ENCODE measurements at regions not wholly inside any gene's neighbourhood (a gene's known extent, or its start where the extent isn't known, plus 50 kb on each side); places are given as distances from the start of the nearest gene placed in this dataset.

GRCh38 chr14:62027958-62028357 lies 265.7 kb downstream of the SNAPC1 start:
- Histone ChIP-seq H3K27ac (no peak overlapping the region), H3K27me3 (no peaks in the 10 kb centered on the region), H3K36me3 (no peaks in the 10 kb centered on the region), H4K20me1 (no peaks in the 10 kb centered on the region), H3K9ac (no peak overlapping the region), H3K9me3 (no peaks in the 10 kb centered on the region), H3K4me1 (peaks cover 7% of the 10 kb centered on the region), H3K4me2 (no peak overlapping the region), H3K4me3 (no peak overlapping the region)
- no peak for TF ChIP-seq Cebpa-rat (IDR thresholded peaks at IDR 0.05)

GRCh38 chr14:62029569-62029924 lies 267.3 kb downstream of the SNAPC1 start:
- H3K9me3 ChIP-seq: no peaks in the 10 kb centered on the region
- H4K20me1 ChIP-seq: no peaks in the 10 kb centered on the region
- TF ChIP-seq Cebpa-rat (IDR thresholded peaks at IDR 0.05): no peak
- H3K27ac ChIP-seq: no peak overlapping the region
- H3K4me2 ChIP-seq: no peak overlapping the region
- no peak overlapping the region for H3K4me3 ChIP-seq
- peaks cover 7% of the 10 kb centered on the region for H3K4me1 ChIP-seq
- H3K27me3 ChIP-seq: no peaks in the 10 kb centered on the region
- no peaks in the 10 kb centered on the region for H3K36me3 ChIP-seq
- no peak overlapping the region for H3K9ac ChIP-seq

GRCh38 chr14:62030387-62030786 lies 268.2 kb downstream of the SNAPC1 start:
- peaks cover 7% of the 10 kb centered on the region for H3K4me1 ChIP-seq
- no peaks in the 10 kb centered on the region for H3K9me3 ChIP-seq
- H3K27ac ChIP-seq: no peak overlapping the region
- TF ChIP-seq Cebpa-rat (IDR thresholded peaks at IDR 0.05): no peak
- H3K27me3 ChIP-seq: no peaks in the 10 kb centered on the region
- H4K20me1 ChIP-seq: no peaks in the 10 kb centered on the region
- H3K4me2 ChIP-seq: no peak overlapping the region
- H3K36me3 ChIP-seq: no peaks in the 10 kb centered on the region
- no peak overlapping the region for H3K9ac ChIP-seq
- no peak overlapping the region for H3K4me3 ChIP-seq

GRCh38 chr14:62031504-62031903 lies 269.3 kb downstream of the SNAPC1 start:
- no peak overlapping the region for H3K9ac ChIP-seq
- no peaks in the 10 kb centered on the region for H3K36me3 ChIP-seq
- no peak overlapping the region for H3K27ac ChIP-seq
- H3K4me3 ChIP-seq: no peak overlapping the region
- H4K20me1 ChIP-seq: no peaks in the 10 kb centered on the region
- no peaks in the 10 kb centered on the region for H3K9me3 ChIP-seq
- no peak for TF ChIP-seq Cebpa-rat (IDR thresholded peaks at IDR 0.05)
- H3K4me2 ChIP-seq: no peak overlapping the region
- no peaks in the 10 kb centered on the region for H3K27me3 ChIP-seq
- H3K4me1 ChIP-seq: peaks cover 7% of the 10 kb centered on the region

- no peaks in the 10 kb centered on the region for H3K36me3 ChIP-seq
- H3K4me1 ChIP-seq: no peaks in the 10 kb centered on the region
- no peak overlapping the region for H3K4me2 ChIP-seq
- no peak overlapping the region for H3K27ac ChIP-seq
- H3K9ac ChIP-seq: no peak overlapping the region
- H4K20me1 ChIP-seq: no peaks in the 10 kb centered on the region
- TF ChIP-seq Cebpa-rat (IDR thresholded peaks at IDR 0.05): no peak
- H3K27me3 ChIP-seq: no peaks in the 10 kb centered on the region
- no peak overlapping the region for H3K4me3 ChIP-seq
- peaks cover 23% of the 10 kb centered on the region for H3K9me3 ChIP-seq
Measured at GRCh38 chr14:62053188-62053587, 291.0 kb downstream of the SNAPC1 start.

GRCh38 chr14:62056789-62057188 lies 294.6 kb downstream of the SNAPC1 start:
- Histone ChIP-seq H3K4me1 (no peaks in the 10 kb centered on the region), H3K27me3 (no peaks in the 10 kb centered on the region), H3K27ac (no peak overlapping the region), H3K9ac (no peak overlapping the region), H3K9me3 (peaks cover 7% of the 10 kb centered on the region), H3K4me3 (no peak overlapping the region), H3K36me3 (no peaks in the 10 kb centered on the region), H4K20me1 (no peaks in the 10 kb centered on the region), H3K4me2 (no peak overlapping the region)
- TF ChIP-seq Cebpa-rat (IDR thresholded peaks at IDR 0.05): no peak

- H3K9me3 ChIP-seq: no peaks in the 10 kb centered on the region
- H3K4me3 ChIP-seq: no peak overlapping the region
- peak overlapping the region; percentile 36 for H3K4me2 ChIP-seq
- no peak overlapping the region for H3K9ac ChIP-seq
- no peaks in the 10 kb centered on the region for H4K20me1 ChIP-seq
- TF ChIP-seq Cebpa-rat (IDR thresholded peaks at IDR 0.05): no peak
- H3K27ac ChIP-seq: no peak overlapping the region
- H3K4me1 ChIP-seq: peaks cover 20% of the 10 kb centered on the region
- H3K36me3 ChIP-seq: no peaks in the 10 kb centered on the region
- H3K27me3 ChIP-seq: no peaks in the 10 kb centered on the region
Measured at GRCh38 chr14:62062645-62063044, 300.4 kb downstream of the SNAPC1 start.

GRCh38 chr14:62064751-62065323 lies 302.6 kb downstream of the SNAPC1 start:
- Histone ChIP-seq H3K27me3 (no peaks in the 10 kb centered on the region), H3K27ac (no peak overlapping the region), H3K4me2 (peak overlapping the region; percentile 67)

GRCh38 chr14:62066304-62066703 lies 304.1 kb downstream of the SNAPC1 start:
- no peaks in the 10 kb centered on the region for H4K20me1 ChIP-seq
- no peak overlapping the region for H3K4me3 ChIP-seq
- no peaks in the 10 kb centered on the region for H3K36me3 ChIP-seq
- H3K27ac ChIP-seq: no peak overlapping the region
- no peaks in the 10 kb centered on the region for H3K27me3 ChIP-seq
- no peak for TF ChIP-seq Cebpa-rat (IDR thresholded peaks at IDR 0.05)
- H3K4me1 ChIP-seq: peaks cover 20% of the 10 kb centered on the region
- H3K4me2 ChIP-seq: no peak overlapping the region
- no peak overlapping the region for H3K9ac ChIP-seq
- no peaks in the 10 kb centered on the region for H3K9me3 ChIP-seq

More at GRCh38 chr14:62064751-62065323, 302.6 kb downstream of the SNAPC1 start:
- H3K9ac ChIP-seq: no peak overlapping the region
- no peak for TF ChIP-seq Cebpa-rat (IDR thresholded peaks at IDR 0.05)
- peaks cover 20% of the 10 kb centered on the region for H3K4me1 ChIP-seq
- H3K4me3 ChIP-seq: no peak overlapping the region
- H3K9me3 ChIP-seq: no peaks in the 10 kb centered on the region
- no peaks in the 10 kb centered on the region for H3K36me3 ChIP-seq
- no peaks in the 10 kb centered on the region for H4K20me1 ChIP-seq

GRCh38 chr14:62071039-62071438 lies 308.8 kb downstream of the SNAPC1 start:
- Histone ChIP-seq H3K27me3 (no peaks in the 10 kb centered on the region), H3K4me1 (peaks cover under 1% of the 10 kb centered on the region), H3K27ac (no peak overlapping the region), H3K36me3 (no peaks in the 10 kb centered on the region), H3K9ac (no peak overlapping the region), H3K9me3 (peaks cover 9% of the 10 kb centered on the region; the same call in 1 of the 2 replicates), H3K4me2 (no peak overlapping the region), H3K4me3 (no peak overlapping the region), H4K20me1 (no peaks in the 10 kb centered on the region)
- TF ChIP-seq Cebpa-rat (IDR thresholded peaks at IDR 0.05): no peak

- Histone ChIP-seq H3K9ac (no peak overlapping the region), H3K36me3 (no peaks in the 10 kb centered on the region), H3K27ac (peak overlapping the region; percentile 66; the same call in 1 of the 2 replicates), H3K4me2 (peak overlapping the region; percentile 66), H3K4me1 (peaks cover 54% of the 10 kb centered on the region), H3K4me3 (no peak overlapping the region), H3K27me3 (no peaks in the 10 kb centered on the region), H4K20me1 (no peaks in the 10 kb centered on the region), H3K9me3 (peaks cover 9% of the 10 kb centered on the region; the same call in 1 of the 2 replicates)
- no peak for TF ChIP-seq Cebpa-rat (IDR thresholded peaks at IDR 0.05)
Measured at GRCh38 chr14:62076368-62076767, 314.1 kb downstream of the SNAPC1 start.
